H1 (cell line): ENCODE measurements at regions not wholly inside any gene's neighbourhood (a gene's known extent, or its start where the extent isn't known, plus 50 kb on each side); places are given as distances from the start of the nearest gene placed in this dataset.

Experiments
- CHD7 ChIP-seq: fragments of 300-600 bp; sonication (generic); IDR thresholded peaks from 2 replicates; pipeline ENCODE4 v1.7.1; 2012; ENCODE audit warnings: low read length, moderate library complexity, mild to moderate bottlenecking, inconsistent platforms; ENCODE audit not compliant: insufficient replicate concordance
- SUZ12 ChIP-seq: fragments of 200-600 bp; sonication (generic); IDR thresholded peaks from 2 replicates; pipeline ENCODE4 v1.6.1; 2012; ENCODE audit warnings: mild to moderate bottlenecking, inconsistent platforms, low read length, moderate library complexity, mixed read lengths

- no peak for TF ChIP-seq CHD7
- no peak for TF ChIP-seq SUZ12
These were observed 538.5 kb upstream of the WWC1 start (continued) for GRCh38 chr5:167752936-167753335.
